ENCODE measurements at regions not wholly inside any gene's neighbourhood (a gene's known extent, or its start where the extent isn't known, plus 50 kb on each side); places are given as distances from the start of the nearest gene placed in this dataset.
"Not testable (repeated sequence)": the region's sequence is repeated elsewhere in the genome, so short reads cannot be mapped to it uniquely, and the experiment has no call there.

DNA sequence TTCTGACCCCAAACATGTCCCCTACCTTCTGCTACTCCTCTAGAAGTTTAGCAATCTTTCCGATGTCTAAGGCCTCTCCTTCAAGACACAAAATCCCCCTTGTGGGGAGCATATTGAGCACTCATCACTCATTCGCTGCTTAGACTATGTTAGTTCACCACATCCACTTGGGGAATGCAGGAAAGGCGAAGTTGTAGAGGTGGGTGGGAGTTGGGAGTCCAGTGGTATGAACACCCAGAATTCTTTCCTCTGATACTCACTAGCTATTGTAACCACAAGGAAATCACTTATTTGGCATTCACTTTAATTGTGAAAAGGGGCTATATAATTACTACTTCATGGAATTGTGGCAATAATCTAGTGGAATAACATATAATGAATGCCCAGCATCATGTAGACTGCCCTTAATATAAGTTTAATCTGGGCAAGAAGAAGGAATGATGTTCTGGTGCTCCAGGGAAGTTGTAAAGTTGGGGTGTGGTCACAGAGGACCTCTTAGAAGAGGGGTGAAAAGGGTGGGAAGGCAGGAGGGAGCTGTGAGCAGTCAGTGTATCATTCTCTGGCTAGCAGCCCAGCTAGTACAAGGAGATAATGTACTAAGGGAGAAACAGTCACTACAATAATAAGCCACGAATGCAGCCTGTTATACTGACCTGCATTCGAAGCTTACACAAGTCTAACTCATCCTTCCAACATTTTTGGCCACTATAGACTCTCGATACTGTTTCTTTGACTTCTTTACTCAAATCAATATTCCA is 468.2 kb upstream of the DIPK2B start:
- DNase-seq (ENCODE audit: low read depth), result no peak

DNA sequence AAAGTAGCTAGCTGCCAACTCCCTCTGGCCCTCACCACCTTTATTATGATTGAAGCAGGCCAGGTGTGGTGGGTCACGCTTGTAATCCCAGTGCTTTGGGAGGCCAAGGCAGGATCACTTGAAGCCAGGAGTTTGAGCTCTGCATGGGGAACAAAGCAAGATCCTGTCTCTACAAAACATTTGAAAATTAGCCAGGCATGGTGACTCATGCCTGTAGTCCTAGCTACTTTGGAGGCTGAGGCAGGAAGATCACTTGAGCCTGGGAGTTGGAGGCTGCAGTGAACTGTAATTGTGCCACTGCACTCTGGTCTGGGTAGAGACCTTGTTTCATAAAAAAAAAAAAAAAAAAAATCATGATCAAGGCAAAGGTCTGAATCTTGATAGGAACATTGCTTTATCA is 467.0 kb upstream of the DIPK2B start:
- no peak for DNase-seq (ENCODE audit: low read depth)

DNA sequence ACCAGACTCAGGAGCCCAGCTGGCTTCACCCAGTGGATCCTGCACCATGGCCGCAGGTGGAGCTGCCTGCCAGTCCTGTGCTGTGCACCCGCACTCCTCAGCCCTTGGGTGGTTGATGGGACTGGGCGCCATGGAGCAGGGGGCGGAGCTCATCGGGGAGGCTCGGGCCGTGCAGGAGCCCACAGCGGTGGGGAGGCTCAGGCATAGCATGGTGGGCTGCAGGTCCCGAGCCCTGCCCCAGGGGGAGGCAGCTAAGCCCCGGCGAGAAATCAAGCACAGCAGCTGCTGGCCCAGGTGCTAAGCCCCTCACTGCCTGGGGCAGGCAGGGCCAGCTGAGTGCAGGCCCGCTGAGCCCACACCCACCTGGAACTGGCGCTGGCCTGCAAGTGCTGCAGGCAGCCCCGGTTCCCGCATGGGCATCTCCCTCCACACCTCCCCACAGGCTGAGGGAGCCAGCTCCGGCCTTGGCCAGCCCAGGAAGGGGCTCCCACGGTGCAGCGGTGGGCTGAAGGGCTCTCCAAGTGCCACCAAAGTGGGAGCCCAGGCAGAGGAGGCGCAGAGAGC is 464.1 kb upstream of the DIPK2B start:
- no peak for DNase-seq (ENCODE audit: low read depth)

DNA sequence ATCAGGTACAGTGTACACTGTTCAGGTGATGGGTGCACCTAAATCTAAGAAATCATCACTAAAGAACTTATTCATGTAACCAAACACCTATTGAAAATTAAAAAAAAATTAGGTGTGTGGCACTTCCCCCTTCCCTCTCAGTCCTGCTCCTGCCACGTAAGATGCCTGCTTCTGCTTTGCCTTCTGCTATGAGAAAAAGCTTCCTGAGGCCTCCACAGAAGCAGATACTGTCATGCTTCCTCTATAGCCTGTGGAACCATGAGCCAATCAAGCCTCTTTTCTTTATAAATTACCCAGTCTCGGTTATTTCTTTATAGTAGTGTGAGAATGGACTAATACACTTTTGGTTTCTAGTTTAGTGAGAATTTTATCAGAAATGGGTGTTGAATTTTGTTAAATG is 459.8 kb upstream of the DIPK2B start:
- DNase-seq (ENCODE audit: low read depth), result no peak

DNA sequence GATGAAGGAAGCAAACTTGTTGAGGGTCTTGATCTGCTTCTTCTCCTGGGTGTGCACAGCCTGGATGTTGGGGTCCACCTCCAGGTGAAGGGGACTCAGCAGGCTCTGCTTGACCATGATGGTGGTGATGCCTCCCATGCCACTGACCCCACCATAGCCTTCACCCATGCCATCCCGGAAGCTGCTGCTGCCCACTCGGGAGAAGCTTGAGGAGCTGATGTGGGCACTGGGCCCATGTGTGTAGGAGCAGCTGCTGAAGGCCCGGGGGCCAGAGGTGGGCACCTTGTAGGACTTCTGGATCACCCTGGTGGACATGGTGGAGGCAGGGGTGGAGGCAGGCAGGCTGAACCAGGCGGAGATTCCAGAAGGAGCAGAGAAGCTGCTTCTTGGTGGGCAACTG is 432.7 kb upstream of the DIPK2B start:
- DNase-seq (ENCODE audit: low read depth), result no peak

DNA sequence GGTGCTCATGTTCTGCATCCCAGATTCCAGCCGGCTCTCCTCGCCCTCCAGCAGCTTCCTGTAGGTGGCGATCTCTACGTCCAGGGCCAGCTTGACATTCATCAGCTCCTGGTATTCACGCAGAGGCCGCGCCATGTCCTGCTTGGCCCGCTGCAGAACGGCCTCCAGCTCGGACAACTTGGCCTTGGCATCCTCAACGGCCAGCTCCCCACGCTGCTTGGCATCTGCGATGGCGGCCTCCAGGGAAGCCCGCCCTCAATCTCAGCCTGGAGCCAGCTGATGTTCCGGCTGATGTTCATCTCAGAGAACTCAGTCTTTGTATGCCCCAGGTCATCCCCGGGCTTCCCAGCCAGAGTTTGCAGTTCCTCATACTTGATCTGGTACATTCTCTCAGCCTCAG is 431.8 kb upstream of the DIPK2B start:
- no peak for DNase-seq (ENCODE audit: low read depth)

DNA sequence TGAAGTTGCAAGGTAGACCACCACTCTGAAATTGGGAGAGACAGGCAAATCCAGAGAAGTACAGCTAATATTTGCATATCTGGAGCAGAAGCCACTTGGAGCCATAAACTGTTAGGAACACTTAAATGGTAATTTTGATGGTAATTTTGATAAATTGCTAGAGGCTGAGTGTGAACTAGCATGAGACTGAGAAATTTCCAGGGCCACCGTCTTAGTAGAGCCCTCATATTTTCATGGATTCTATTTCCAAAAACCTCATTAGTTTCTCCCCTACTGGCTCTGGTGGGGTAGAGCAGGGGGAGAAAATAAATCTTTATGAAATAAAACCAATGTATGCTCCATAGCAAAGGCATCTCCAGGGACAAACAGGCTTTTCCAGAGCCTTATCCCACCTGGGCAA is 429.4 kb upstream of the DIPK2B start:
- DNase-seq (ENCODE audit: low read depth), result no peak

DNA sequence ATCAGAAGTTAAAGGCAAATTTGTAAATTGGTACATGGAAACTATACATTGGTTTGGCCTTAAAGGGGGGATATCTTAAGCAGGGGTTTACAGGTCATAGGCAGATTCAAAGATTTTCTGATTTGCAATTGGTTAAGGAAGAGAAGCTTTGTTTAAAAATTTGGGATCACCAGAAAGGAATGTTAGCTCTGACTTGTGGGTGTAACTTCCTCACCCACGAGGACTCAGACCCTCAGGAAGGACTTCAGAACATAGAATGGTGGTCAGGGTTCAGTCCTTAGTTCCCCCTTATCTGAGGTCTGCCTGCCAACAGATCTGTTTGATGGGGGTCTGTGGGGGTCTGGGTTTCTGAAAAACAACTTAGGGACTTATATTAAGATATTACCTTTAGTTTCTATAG is 427.4 kb upstream of the DIPK2B start:
- DNase-seq (ENCODE audit: low read depth), result no peak

DNA sequence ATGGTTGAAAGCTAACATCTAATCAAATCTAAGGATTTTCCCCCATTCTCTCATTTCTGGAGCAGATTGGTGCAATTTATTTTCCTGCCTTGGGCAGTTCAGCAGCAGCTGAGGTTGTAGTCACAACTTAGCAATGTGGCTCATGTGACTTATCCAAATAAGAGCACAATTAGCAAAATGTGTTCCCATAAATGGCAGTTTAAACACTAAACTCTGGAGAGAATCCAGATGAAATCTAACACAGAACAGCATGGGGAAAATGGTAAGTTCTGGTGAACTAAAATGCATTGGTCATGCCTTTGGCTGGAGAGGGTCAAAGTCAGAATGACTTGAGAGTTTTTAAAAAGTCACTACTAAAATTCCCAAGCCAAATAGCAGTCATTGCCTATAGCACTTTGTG is 422.6 kb upstream of the DIPK2B start:
- no peak for DNase-seq (ENCODE audit: low read depth)

DNA sequence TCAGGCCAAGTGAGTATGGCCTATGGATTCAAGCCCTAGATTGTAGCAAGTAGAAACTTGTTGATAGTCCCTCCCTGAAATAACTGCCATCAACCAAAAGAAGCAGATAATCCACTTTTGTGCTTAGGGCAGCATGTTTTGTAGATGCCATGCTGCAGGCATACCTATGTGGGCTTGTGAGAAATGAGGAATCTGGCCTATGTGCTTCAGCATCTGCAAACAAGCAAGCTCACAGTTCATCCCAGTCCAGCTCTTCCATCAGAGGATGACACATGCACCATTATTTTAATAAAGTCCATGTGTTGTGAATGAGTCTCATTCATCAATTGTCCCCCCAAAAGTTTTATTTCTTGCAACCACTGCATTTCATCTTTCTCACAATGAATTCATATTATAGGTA is 421.9 kb upstream of the DIPK2B start:
- no peak for DNase-seq (ENCODE audit: low read depth)

DNA sequence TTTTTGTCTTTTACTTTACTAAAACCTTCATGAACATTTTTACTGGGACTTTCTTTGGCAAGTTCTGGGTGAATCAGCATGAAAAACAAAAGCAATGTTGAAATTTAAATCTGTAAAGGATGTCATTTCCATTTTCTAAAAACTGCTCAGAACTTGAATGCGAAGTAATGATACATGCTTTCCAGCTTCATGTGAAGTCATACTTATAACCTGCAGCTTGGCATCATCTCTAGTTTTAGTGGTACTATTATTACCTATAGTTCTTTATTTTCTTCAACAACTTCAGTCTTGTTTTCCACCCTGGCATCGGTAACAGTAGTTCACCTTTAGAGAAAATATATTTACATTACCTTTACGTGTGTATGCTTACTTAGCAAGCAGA is 421.4 kb upstream of the DIPK2B start:
- DNase-seq (ENCODE audit: low read depth), result no peak

DNA sequence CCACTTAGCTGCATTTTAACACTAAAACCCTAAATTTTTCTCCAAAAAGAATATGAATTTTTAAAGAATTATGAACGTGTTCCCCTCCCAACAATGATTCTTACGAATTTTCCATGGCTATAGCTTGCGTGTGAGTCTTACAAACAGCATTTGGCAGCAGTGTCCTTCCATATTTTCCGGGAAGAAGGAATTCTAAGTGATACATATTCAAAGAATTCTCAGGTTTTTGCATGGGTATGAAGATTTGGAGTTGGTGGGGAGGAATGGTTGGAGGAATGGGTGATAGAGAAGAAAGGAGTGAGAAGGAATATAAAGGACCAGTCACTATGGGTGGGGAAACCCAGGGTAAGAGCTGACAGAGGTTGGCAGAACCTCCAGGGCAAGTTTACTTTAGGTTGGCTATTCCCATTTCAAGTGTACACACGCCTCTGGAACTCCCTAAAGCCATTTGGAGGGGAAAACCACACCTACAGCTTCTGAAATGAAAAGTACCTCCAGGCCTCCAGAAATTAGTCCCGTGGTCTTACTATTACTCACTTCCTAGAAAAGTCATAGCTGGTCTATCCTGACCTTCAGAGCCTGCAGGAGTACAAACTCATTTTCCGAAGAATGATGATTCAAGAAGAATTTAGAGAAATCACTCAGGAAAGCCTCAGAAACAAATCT is 420.8 kb upstream of the DIPK2B start:
- DNase-seq (ENCODE audit: low read depth), result no peak

DNA sequence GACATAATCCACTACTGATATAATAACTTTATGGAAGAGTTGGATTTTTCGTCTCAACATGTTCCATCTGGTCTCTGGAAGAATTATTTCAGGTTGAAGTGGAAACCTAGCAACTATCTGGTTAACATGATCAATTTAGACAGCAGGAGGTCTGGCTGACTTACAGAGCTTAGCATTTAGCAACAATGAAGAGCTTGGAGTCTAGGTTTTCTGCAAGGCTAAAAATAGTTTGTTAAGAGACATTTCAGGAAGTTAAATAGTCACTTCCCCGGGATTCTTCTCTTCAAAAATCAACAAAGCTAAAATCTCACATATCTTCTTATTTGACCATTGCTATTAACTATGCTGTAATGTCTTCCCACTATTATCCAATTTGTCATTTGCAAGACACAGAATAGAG is 418.6 kb upstream of the DIPK2B start:
- no peak for DNase-seq (ENCODE audit: low read depth)

DNA sequence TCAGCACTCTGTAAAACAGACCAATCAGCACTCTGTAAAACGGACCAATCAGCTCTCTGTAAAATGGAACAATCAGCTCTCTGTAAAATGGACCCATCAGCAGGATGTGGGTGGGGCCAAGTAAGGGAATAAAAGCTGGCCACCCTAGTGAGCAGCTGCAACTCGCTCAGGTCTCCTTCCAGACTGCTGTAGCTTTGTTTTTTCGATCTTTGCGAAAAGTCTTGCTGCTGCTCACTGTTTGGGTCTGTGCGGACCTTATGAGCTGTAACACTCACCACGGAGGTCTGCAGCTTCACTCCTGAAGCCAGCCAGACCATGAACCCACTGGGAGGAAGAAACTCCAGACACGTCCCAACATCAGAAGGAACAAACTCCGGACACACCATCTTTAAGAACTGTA is 414.9 kb upstream of the DIPK2B start:
- not testable (repeated sequence) for DNase-seq (ENCODE audit: low read depth)

DNA sequence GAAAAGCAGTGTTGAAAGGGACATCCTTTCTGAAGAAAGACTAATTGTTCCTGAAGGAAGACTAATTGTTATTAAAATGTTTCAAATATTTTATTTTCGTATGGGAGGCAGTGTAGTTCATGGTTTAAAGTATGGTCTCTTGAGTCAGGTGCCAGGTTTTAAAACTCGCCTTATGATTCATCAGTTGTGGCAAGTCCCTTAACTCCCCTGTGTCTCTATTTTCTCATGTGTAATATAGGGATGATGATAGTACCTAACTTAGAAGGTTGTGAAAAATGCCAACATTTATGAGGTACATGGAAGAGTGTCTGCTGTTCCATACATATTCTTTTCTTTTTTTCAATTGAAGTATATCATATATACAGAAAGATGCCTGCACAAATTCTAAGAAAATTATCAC is 414.2 kb upstream of the DIPK2B start:
- no peak for DNase-seq (ENCODE audit: low read depth)

DNA sequence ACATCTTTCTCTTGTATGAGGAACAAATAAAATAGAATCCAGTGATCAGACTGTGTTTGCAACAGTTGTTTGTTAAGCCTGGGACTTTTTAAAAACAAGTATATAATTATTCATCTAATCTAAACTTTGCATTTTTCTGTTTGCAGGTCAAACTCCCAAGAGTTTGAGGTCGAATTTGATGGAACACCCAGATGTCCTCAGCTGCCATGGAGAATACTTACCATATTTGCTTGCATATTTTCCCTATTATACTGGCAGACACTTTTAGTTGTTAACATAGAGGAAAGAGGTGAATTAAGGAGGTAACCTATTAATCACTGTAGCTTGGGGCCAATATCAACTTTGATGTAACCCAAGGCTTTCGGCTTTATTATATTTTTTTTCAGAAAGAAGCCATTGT is 401.5 kb upstream of the DIPK2B start:
- DNase-seq (ENCODE audit: low read depth), result no peak

DNA sequence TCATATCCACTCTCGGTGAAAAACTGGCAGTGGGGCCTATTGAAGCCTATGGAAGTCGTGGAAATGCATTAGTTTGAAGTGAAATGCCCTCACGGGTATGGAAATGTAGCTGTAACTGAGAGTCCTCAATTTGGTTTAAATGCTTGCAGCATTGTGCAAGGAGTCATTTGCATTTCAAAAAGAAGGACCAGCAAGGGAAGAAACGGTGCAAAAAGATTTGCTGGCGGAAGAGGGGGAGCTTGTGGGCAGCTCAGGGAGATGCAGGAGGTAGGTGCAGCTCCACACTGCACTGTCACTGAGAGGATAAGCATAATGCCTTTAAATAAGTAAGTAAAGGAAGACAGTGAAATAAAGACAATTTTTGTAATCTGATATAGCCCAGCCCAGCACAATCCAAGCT is 400.4 kb upstream of the DIPK2B start:
- DNase-seq (ENCODE audit: low read depth), result no peak

DNA sequence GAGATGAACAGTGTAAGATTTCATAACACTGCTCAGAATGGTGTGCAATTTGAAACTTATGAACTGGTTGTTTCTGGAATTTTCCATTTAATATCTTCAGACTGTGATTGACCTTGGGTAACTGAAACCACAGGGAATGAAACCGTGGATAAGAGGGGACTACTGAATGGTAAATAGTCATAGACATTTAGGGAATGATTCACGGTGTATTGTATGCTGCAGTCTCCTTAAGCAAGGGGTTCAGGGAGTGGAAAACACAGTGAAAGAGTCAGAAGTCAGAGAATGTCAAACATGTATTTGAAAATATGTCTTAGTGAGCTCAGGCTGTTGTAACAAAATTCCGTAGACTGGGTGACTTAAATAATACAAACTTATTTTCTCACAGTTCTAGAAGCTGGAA is 398.2 kb upstream of the DIPK2B start:
- DNase-seq (ENCODE audit: low read depth), result no peak

DNA sequence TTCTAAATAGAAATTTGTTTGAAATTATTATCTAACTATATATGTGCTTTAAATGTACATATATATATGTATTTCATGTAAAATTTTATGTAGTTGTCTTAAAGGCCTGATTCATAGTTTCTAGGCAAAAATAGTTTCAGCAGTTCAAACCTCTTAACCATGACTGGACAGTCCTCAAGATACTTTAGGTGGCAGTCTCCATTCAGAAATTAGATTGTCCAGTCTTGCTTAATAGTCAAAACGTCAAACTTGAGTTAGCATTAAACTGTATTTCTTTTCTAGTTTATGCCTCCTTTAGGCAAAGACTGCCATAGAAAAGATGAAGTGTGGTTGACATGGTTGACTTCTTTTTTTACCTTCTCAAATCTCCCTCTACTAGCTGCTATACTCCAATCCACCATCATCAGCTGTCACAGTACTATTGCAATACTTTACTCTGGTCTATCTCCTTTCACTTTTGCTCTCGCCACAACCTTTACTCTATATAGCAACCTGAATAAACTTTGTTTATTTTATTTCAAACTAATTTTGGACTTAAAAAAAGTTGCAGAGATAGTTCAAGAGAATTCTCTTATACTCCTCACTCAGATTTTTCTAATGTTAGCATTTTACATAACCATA is 395.6 kb upstream of the DIPK2B start:
- no peak for DNase-seq (ENCODE audit: low read depth)

DNA sequence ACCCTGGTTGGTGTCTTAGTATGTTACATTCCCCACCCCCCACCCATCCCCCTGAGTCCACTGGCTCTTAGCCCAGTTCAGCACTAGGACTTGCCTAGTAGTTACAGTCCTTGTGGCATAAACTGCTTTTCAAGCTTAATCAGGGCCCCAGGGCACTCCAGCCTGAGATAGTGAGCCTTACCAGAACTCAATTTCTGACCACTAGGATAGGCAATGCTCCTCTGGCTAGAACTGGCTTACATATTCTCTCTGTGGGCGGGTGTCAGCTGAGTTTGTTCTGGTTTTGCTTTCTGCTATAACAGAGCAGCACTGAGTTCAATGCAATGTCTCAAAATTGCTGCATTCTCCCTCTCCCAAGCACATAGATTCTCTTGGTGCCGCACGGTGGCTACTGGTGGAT is 391.4 kb upstream of the DIPK2B start:
- DNase-seq (ENCODE audit: low read depth), result no peak

DNA sequence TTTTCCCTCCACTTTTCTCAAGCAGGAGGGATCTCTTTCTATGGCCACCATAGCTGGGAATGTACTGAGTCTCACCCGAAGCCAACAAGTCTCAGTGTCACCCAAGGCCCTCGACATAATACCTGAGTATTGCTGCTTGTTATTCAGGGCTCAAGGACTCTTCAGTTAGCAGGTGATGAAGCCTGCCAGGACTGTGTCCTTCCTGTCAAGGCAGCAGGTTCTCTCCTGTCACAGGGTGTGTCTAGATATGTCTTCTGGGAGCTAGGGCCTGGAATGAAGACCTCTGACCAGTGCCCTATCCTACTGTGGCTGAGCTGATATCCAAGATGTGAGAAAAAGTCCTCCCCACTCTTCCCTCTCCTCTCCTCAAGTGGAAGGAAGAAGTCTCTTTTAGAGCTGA is 391.0 kb upstream of the DIPK2B start:
- DNase-seq (ENCODE audit: low read depth), result no peak

DNA sequence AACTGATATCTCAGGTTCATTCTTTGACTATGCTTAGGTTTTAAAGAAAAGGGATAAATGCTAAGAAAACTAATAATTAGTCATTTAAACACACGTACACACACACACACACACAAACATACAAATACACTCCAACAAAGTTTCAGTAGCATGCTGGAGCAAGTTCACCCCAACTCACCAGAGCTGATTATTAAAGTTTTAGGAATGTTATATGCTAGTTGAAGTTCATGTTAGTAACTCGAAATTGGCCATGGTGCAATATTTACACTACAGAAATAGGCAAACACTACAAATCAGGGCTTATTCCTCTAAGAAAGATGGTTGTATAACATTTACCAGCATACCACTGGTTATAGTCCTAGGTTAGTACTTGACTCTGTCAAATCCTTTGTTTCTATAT is 384.0 kb upstream of the DIPK2B start:
- no peak for DNase-seq (ENCODE audit: low read depth)

DNA sequence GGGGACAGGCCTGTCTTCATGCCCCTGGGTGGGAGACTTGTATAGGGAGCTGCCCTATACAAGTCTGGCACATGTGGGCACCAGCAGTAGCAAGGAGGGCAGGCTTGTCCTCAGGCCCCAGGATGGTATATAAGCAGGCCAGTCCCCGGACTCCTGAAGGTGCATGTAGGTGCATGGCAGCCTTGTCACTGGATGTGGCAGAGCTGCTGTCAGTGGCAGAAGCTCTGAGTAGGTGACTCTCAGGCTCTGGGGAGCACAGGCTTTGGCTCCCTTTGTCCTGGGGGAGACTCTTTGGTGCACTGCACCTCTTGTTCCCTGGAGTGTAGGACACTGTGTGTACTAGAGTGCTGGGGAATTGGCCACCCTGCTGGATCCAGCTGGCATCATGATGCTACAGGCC is 376.7 kb upstream of the DIPK2B start:
- DNase-seq (ENCODE audit: low read depth), result no peak

Data from T follicular helper cell (primary cell).